ENCODE measurements at regions not wholly inside any gene's neighbourhood (a gene's known extent, or its start where the extent isn't known, plus 50 kb on each side); places are given as distances from the start of the nearest gene placed in this dataset.
"Not testable (repeated sequence)": the region's sequence is repeated elsewhere in the genome, so short reads cannot be mapped to it uniquely, and the experiment has no call there.

GRCh38 chr13:50366488-50367174 is 351.4 kb downstream of the KCNRG start:
- no peak for DNase-seq

GRCh38 chr13:50369646-50370045 is 354.4 kb downstream of the KCNRG start:
- no peak for DNase-seq

- no peak for DNase-seq
Observed at GRCh38 chr13:50370303-50370950, 355.2 kb downstream of the KCNRG start.

GRCh38 chr13:50374517-50374916 is 359.3 kb downstream of the KCNRG start:
- DNase-seq, result no peak

GRCh38 chr13:50375792-50376191 is 360.5 kb downstream of the KCNRG start:
- peak; percentile 65 for DNase-seq

- DNase-seq, result no peak
Observed at GRCh38 chr13:50376895-50377575, 361.8 kb downstream of the KCNRG start.

- no peak for DNase-seq
Observed at GRCh38 chr13:50377726-50378270, 362.6 kb downstream of the KCNRG start.

- DNase-seq, result no peak
Observed at GRCh38 chr13:50378509-50379044, 363.3 kb downstream of the KCNRG start.

- no peak for DNase-seq
Observed at GRCh38 chr13:50379584-50379983, 364.3 kb downstream of the KCNRG start.

- DNase-seq, result no peak
Observed at GRCh38 chr13:50380905-50381304, 365.7 kb downstream of the KCNRG start.

- DNase-seq, result no peak
Observed at GRCh38 chr13:50382511-50382910, 367.3 kb downstream of the KCNRG start.

GRCh38 chr13:50382951-50383350 is 367.7 kb downstream of the KCNRG start:
- no peak for DNase-seq

- DNase-seq, result no peak
Observed at GRCh38 chr13:50384724-50385123, 369.5 kb downstream of the KCNRG start.

- peak; percentile 26 for DNase-seq
Observed at GRCh38 chr13:50386541-50387050, 371.4 kb downstream of the KCNRG start.

GRCh38 chr13:50387051-50387581 is 371.9 kb downstream of the KCNRG start:
- DNase-seq, result no peak

- DNase-seq, result no peak
Observed at GRCh38 chr13:50388481-50388880, 373.2 kb downstream of the KCNRG start.

- DNase-seq, result no peak
Observed at GRCh38 chr13:50389726-50390125, 374.5 kb downstream of the KCNRG start.

- no peak for DNase-seq
Observed at GRCh38 chr13:50390503-50391248, 375.4 kb downstream of the KCNRG start.

- no peak for DNase-seq
Observed at GRCh38 chr13:50392977-50393376, 377.7 kb downstream of the KCNRG start.

GRCh38 chr13:50393628-50394027 is 378.4 kb downstream of the KCNRG start:
- DNase-seq, result peak; percentile 30

- no peak for DNase-seq
Observed at GRCh38 chr13:50396001-50396400, 380.8 kb downstream of the KCNRG start.

- not testable (repeated sequence) for DNase-seq
Observed at GRCh38 chr13:50396618-50397017, 381.4 kb downstream of the KCNRG start.

All from EL (cell line).